Stimulated activated CD4-positive, alpha-beta T cell treated with anti-CD3 and anti-CD28 coated beads, Interleukin-4, amount 100 ng/mL, for 4 hours (primary cell): ENCODE measurements at regions not wholly inside any gene's neighbourhood (a gene's known extent, or its start where the extent isn't known, plus 50 kb on each side); places are given as distances from the start of the nearest gene placed in this dataset.
A peak's percentile ranks its signal among the peaks of the same experiment; 100 is the strongest.
"Not testable (repeated sequence)": the region's sequence is repeated elsewhere in the genome, so short reads cannot be mapped to it uniquely, and the experiment has no call there.

Source experiments
- DNase-seq, 2 experiments: peaks; one replicate each; pipeline ENCODE4 v3.0.0-alpha.2; 2020

DNA sequence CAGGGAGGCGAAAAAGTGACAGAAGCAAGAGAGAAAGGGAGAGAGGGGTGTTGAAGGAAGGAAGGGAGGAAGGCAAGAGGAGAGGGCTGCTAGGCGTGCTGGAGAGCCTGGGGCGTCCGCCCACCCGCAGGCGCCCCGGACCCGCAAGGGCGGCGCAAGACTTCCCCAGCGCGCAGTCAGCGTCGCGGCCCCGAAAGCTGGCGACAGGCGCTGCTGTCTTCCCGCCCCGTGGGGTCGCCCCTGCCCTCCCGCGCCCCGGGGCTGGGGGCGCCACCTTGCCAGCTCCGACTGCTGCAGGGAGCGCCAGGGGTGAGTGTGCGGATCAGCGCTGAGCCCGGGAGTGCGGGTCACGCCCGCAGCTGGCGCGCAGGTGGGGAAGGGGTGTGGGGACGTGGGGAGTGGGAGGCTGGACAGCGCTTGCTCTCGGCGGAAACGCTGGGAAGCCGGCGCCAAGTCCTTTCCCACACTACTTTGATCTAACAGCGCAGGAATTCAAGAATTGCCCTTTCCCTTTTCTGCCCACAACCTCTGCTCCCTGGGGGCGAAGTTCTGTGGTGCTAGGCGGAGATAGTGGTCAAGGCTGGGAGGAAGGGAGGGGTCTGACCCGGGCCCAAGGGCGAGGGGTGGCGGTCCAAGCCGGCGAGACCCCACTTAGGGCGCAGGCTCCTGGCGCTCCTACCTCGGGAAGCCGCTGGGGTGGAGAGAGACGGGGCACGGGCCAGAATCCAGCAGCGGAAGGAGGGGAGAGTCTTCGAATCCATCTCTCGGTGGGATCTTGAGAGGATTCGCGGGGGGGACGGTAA lies 266.1 kb downstream of the CGGBP1 start, which contains the start of gene HTR1F:
Gene HTR1F, plus strand, starts transcription at position 173 of the 803 bp plus-strand sequence.
- DNase-seq: no peak

GRCh38 chr3:87792198-87792533 lies 266.6 kb downstream of the CGGBP1 start:
- DNase-seq: no peak

DNA sequence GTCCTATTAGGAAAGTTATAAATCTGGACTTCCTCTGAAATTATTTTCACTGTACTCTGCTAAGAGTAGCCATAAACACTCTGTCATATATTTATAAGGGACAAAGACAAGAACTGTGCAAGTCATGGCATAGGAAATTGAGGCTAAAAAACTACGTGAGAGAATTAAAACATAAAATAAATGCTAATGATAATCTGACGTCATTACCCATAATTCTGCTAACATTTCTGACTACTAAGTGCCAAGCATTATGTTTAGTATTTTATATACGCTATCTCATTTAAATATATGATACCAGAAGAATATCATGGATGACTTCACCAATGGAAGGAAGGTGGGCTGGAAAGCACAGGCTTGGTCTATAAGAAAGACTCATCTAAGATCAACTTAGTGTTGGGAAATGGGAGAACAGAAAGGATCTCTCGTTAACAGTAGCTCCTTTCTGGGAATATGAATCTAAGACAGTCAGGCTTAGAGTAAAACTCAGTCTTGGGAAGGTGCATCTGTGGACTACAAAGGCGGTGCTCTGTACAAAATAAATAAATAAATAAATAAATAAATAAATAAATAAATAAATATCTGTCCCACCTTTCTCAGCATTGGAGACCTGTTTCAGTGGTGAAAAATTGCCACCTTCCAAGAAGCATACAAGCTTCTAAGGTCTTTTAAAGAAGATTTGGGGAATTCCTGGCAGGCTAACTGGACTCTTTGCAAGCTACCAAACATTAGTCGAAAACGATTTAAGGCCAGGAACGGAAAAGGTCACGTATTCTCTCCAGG lies 267.4 kb downstream of the CGGBP1 start:
- no peak for DNase-seq

DNA sequence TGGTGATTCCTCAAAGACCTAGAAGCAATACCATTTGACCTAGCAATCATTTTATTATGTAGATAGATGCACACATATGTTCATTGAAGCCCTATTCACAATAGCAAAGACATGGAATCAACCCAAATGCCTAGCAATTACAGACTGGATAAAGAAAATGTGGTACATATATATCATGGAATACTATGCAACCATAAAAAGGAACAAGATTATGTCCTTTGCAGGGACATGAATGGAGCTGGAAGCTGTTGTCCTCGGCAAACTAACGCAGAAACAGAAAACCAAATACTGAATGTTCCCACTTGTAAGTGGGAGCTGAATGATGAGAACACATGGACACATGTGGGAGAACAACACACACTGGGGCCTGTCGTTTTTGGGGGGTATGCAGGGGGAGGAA lies 269.8 kb downstream of the CGGBP1 start:
- not testable (repeated sequence) for DNase-seq

- no peak for DNase-seq
Observed at GRCh38 chr3:87788516-87788915, 270.3 kb downstream of the CGGBP1 start.

DNA sequence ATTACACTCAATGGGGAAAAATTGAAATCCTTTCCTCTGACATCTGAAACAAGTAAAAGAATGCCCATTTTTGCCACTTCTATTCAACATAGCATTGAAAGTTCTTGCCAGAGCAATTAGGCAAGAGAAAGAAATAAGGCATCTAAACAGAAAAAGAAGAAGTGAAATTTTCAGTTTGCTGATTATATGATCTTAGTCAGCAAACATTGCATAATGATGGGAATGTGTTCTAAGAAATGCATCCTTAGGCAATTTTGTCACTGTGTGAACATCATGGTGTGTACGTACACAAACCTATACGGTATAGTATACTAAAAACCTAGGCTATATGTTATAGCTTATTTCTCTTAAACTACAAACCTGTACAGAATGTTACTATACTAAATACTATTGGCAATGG lies 278.0 kb downstream of the CGGBP1 start:
- no peak for DNase-seq

DNA sequence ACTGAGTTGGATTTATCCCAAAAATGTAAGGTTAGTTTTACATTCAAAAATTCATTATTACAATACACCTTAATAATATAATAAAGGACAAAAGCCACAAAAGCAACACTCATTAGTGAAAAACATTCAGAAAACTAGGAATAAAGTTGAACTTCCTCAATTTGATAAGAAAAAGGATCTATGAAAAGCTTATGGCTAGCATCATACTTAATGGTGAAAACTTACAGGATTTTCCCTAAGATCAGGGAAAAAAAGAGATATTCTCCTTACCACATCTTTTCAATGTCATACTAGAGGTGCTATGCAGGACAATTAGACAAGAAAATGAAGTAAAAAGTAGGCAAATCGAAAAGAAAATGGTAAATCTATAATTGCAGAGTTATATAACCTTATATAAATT lies 279.9 kb downstream of the CGGBP1 start:
- DNase-seq: no peak

DNA sequence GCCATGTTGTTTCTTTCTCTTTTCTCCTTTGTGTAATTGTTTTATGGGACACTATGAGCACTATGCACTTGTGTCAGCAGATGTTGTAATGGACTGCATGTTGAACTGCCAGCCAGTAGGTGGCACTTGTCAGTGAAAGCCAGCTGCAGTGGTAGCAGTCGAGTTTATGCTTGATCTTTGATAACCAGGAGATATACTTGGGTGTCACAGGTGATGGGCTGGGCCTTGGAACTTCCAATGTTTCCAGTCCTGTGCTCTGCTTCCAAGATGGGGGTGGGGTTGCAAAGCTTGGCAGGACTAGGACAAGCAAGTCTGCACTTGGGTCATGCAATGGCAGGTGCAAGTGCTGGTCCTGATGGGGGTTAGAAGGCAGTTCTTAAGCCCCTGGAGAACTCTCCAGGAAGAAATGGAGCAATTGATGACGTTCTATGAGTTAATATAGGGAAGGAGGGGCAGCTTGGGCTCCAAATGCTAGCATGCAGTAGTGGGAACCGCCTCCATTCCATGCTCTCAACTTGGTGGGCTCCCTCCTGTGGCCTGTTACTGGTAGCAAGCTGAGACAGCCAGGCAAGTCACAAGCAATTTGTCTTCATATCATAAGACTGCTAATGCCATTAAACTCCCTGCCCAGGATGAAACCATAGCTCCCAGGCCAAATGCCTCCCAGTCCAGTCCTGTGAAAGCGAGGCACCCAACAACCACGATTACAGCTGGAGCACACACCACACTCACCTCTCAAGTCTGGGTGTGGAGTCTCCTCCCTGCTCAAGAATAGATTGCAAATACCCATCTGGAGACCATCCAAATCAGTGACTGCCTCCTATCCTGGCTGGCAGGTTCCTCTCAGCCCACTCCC lies 287.2 kb downstream of the CGGBP1 start:
- DNase-seq: peak in 1 of 2 experiments; percentile 22

- no peak for DNase-seq
Observed at GRCh38 chr3:87766721-87767120, 292.1 kb downstream of the CGGBP1 start.

GRCh38 chr3:87765256-87765655 lies 293.5 kb downstream of the CGGBP1 start:
- DNase-seq: no peak

GRCh38 chr3:87761795-87762194 lies 297.0 kb downstream of the CGGBP1 start:
- no peak for DNase-seq

- DNase-seq: no peak
Observed at GRCh38 chr3:87761341-87761740, 297.5 kb downstream of the CGGBP1 start.

DNA sequence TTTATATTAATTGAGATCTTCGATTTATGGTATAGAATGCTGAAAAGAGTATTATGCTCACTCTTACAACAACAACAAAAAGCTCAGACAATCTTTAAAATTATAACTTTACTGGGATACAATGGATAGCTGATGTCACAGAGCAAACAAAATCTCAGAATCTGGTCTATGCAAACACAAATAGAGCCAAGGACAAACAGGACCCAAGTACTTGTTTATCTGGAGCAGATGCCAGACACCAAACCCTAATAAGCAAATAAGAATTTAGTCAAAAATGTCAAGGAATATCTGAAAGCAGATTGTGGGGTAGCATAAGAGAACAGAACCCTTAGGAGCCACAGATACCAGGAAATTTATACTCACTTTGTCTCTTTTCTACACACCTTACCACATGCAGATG lies 302.2 kb downstream of the CGGBP1 start:
- DNase-seq: no peak

- DNase-seq: no peak
Observed at GRCh38 chr3:87755852-87756251, 303.0 kb downstream of the CGGBP1 start.

GRCh38 chr3:87742250-87742649 lies 316.6 kb downstream of the CGGBP1 start:
- no peak for DNase-seq

DNA sequence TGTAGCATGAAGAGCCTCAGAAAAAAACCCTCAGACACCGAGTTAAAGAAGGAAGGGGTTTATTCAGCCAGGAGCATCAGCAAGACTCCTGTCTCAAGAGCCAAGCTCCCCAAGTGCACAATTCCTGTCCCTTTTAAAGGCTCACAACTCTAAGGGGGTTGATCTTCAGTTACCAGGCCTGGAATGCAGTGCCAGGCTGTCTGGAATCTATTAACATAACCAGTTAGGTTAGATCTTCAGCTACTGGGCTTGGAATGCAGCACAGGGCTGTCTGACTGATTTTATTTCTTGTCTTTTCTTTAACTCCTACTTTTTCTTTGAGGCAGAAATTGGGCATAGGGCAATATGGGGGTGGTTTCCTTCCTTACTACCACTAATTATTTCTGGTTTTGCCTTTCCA lies 317.9 kb downstream of the CGGBP1 start:
- not testable (repeated sequence) for DNase-seq

DNA sequence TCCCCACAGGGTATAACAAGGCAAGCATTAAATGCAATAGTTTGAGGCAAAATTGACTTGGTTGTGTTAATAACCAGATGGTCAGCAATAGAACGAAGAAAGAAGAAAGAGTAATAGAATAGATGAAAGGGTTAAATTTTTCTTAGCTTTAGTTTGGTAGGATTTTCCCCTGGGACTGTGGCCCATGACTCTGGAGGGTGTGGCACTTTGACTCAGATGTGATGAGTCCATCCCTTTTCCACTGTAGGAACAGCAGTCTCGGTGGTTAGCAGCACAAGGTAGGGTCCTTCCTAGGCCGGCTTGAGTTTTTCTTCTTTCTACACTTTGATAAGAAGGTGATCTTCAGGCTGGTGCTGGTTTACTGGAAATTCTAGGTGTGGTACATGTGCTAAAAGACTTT lies 321.0 kb downstream of the CGGBP1 start:
- DNase-seq: not testable (repeated sequence)

DNA sequence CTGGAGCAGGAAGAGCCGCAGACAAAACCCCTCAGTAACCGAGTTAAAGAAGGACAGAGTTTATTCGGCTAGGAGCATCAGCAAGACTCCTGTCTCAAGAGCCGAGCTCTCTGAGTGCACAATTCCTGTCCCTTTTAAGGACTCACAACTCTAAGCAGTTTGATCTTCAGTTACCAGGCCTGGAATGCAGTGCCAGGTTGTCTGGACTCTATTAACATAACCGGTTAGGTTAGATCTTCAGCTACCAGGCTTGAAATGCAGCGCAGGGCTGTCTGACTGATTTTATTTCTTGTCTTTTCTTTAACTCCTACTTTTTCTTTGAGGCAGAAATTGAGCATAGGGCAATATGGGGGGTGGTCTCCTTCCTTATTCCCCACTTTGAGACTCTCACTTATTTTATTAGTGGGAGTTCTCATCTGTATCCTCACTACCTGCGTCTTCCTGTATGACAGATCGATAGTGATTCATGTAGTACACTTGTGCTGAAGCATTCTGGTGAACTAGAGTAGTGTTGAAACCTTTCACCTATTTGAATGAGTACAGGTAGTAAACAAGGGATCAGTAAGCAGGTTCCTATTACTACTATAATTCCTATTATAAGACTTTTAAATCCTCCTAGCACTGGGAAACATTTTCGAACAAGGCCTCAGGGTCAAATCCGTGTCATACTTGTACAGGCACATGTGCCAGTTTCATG lies 325.0 kb downstream of the CGGBP1 start:
- no peak for DNase-seq

DNA sequence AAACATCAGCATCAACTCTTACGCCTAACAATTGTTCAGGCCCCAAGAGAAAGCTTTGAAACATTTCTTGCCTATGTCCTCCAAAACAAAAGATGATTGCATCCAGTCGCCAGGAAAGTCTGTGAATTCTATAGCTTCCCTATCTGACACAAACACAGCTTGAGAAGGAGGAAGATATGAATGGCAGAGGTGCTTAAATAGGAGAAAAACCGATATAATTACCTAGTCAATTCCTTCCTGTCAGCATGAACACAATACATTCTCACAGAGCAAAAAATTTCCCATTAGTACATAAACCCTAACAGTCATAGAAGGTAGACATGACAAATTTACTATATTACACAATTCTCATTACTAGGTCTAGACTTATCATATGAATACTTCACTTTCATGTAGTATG lies 326.5 kb downstream of the CGGBP1 start:
- DNase-seq: no peak

DNA sequence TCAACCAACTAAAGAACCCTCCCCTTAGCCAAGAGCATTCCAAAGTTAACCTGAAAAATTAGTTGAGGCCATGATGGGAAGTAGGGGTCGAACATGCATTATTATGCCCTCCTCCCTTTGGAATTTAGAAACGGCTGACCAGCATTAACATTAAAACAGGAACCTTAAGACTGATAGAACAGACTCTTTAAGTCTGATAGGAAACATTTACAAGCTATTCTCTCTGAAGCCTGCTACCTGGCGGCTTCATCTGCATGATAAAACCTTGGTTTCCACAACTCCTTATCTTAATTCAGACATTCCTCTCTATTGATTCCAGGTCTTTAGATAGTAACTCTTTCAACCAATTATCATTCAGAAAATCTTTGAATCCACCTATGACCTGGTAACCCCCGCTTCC lies 331.0 kb downstream of the CGGBP1 start:
- no peak for DNase-seq

DNA sequence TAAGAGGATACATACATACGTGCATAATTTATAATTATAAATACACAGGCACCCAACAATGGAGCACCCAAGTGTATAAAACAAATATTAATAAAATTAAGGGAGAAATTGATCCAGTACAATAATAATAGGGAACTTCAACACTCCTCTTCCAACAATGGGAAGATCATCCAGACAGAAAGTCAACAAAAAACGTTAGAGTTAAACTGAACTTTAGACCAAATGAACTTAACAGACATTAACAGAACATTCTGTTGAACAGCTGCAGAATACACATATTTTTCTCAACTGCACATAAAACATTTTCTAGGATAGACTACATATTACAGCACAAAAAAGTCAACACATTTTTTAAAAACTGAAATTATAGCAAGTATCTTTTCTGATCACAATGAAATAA lies 339.7 kb downstream of the CGGBP1 start:
- DNase-seq: no peak

GRCh38 chr3:87710511-87710910 lies 348.3 kb downstream of the CGGBP1 start:
- no peak for DNase-seq

- no peak for DNase-seq
Observed at GRCh38 chr3:87710028-87710427, 348.8 kb downstream of the CGGBP1 start.
